Sigmoid colon (tissue), 6 donors: ENCODE measurements at regions not wholly inside any gene's neighbourhood (a gene's known extent, or its start where the extent isn't known, plus 50 kb on each side); places are given as distances from the start of the nearest gene placed in this dataset.

ENCODE experiments used
- DNase-seq: peaks from one replicate; pipeline ENCODE4 v3.0.0-alpha.2; 2019
- H3K27ac ChIP-seq, 4 donors: fragments of 200-600 bp; sonication (generic); one replicate each; pipeline ENCODE4 v1.5.1; 2016 to 2019; ENCODE audit warnings: mild to moderate bottlenecking in 1 of 4
- H3K27me3 ChIP-seq, 3 donors: fragments of 200-600 bp; sonication (generic); one replicate each; pipeline ENCODE4 v1.5.1; 2019; ENCODE audit warnings: mild to moderate bottlenecking in 1 of 3
- H3K36me3 ChIP-seq, 4 donors: fragments of 200-600 bp; sonication (generic); one replicate each; pipeline ENCODE4 v1.5.1; 2016 to 2019
- H3K4me1 ChIP-seq, 4 donors: fragments of 200-600 bp; sonication (generic); one replicate each; pipeline ENCODE4 v1.5.1; 2017 to 2019
- H3K4me3 ChIP-seq, 4 donors: fragments of 200-600 bp; sonication (generic); one replicate each; pipeline ENCODE4 v1.5.1; 2017 to 2019; ENCODE audit warnings: mild to moderate bottlenecking in 2 of 4, moderate library complexity in 1 of 4
- H3K9me3 ChIP-seq, 4 donors: fragments of 200-600 bp in 3 of 4; sonication (generic) in 3 of 4; one replicate each; pipeline versions ENCODE4 v1.5.1 to v1.6.1; 2013 to 2019
- CTCF ChIP-seq, 4 experiments: fragments of 450-650 bp in 3 of 4; fragments of 200-600 bp in 1 of 4; IDR thresholded peaks; one replicate each; pipeline ENCODE4 v1.5.1; 2016 to 2019; ENCODE audit warnings: antibody characterized with exemption in 4 of 4, mild to moderate bottlenecking in 3 of 4, moderate library complexity in 2 of 4
- EP300 ChIP-seq, 4 donors: sonication (generic); formaldehyde crosslinking; IDR thresholded peaks; one replicate each; pipeline ENCODE4 v1.6.1; 2017; ENCODE audit warnings: antibody characterized with exemption in 4 of 4
- POLR2A ChIP-seq, 2 donors: fragments of 450-650 bp; IDR thresholded peaks; one replicate each; pipeline ENCODE4 v1.6.1; 2016; ENCODE audit warnings: antibody characterized with exemption in 2 of 2, mild to moderate bottlenecking in 2 of 2, moderate library complexity in 2 of 2
- POLR2AphosphoS5 ChIP-seq, 4 donors: sonication (generic); formaldehyde crosslinking; IDR thresholded peaks; one replicate each; pipeline ENCODE4 v1.6.1; 2017; ENCODE audit warnings: antibody characterized with exemption in 4 of 4
- WGBS, 2 donors: extraction: QIAGEN DNeasy Blood & Tissue Kit; methylation state at CpG; one replicate each; pipeline ENCODE4 v1.1.7; 2013; 5-methylcytosine and 5-hydroxymethylcytosine counted together
- intact Hi-C: fragments of 100-400 bp; cut with DNase I; formaldehyde crosslinking; loops from one replicate; pipeline ENCODE4 v1.15.1; 2023
- donor health status: healthy with polysubstance abuse.
- donor health status: healthy.

- no peak overlapping the region for H3K27ac ChIP-seq
- TF ChIP-seq POLR2AphosphoS5 (IDR thresholded peaks at IDR 0.05) (no peak), CTCF (IDR thresholded peaks at IDR 0.05) (no peak), POLR2A (IDR thresholded peaks at IDR 0.05) (no peak), EP300 (IDR thresholded peaks at IDR 0.05) (no peak)
- H3K9me3 ChIP-seq, result no peaks in the 10 kb centered on the region
- no peak overlapping the region for H3K4me3 ChIP-seq
- no peaks in the 10 kb centered on the region for H3K4me1 ChIP-seq
- 53 to 78% methylated on average over 3 of the region's 3 CpGs for WGBS, 2 donors
- DNase-seq, result no peak
- H3K27me3 ChIP-seq, result no peaks in the 10 kb centered on the region
- intact Hi-C loops, result no loop called here
- H3K36me3 ChIP-seq, result no peaks in the 10 kb centered on the region
Observed at GRCh38 chr15:81492331-81492968, 118.4 kb upstream of the TMC3 start.

GRCh38 chr15:81491414-81492096, 117.5 kb upstream of the TMC3 start:
- Histone ChIP-seq H3K4me1 (no peaks in the 10 kb centered on the region), H3K36me3 (no peaks in the 10 kb centered on the region), H3K4me3 (no peak overlapping the region), H3K27me3 (no peaks in the 10 kb centered on the region), H3K27ac (no peak overlapping the region), H3K9me3 (no peaks in the 10 kb centered on the region)
- TF ChIP-seq POLR2AphosphoS5 (IDR thresholded peaks at IDR 0.05), result no peak
- no peak for TF ChIP-seq EP300 (IDR thresholded peaks at IDR 0.05)
- no peak for TF ChIP-seq CTCF (IDR thresholded peaks at IDR 0.05)
- TF ChIP-seq POLR2A (IDR thresholded peaks at IDR 0.05), result no peak
- intact Hi-C loops, result no loop called here
- no peak for DNase-seq
- WGBS, 2 donors, result 33 to 75% methylated on average over 6 of the region's 6 CpGs

- TF ChIP-seq POLR2AphosphoS5 (IDR thresholded peaks at IDR 0.05), result no peak
- TF ChIP-seq CTCF (IDR thresholded peaks at IDR 0.05), result no peak
- no peak for TF ChIP-seq EP300 (IDR thresholded peaks at IDR 0.05)
- TF ChIP-seq POLR2A (IDR thresholded peaks at IDR 0.05), result no peak
- Histone ChIP-seq H3K36me3 (no peaks in the 10 kb centered on the region), H3K9me3 (no peaks in the 10 kb centered on the region), H3K27ac (no peak overlapping the region), H3K4me1 (no peaks in the 10 kb centered on the region), H3K27me3 (no peaks in the 10 kb centered on the region), H3K4me3 (no peak overlapping the region)
- intact Hi-C loops, result no loop called here
- no peak for DNase-seq
- 63 to 79% methylated on average over 5 of the region's 5 CpGs for WGBS, 2 donors
Observed at GRCh38 chr15:81485806-81486205, 111.8 kb upstream of the TMC3 start.

- Histone ChIP-seq H3K4me1 (no peaks in the 10 kb centered on the region), H3K36me3 (no peaks in the 10 kb centered on the region), H3K27me3 (no peaks in the 10 kb centered on the region), H3K27ac (no peak overlapping the region), H3K4me3 (no peak overlapping the region), H3K9me3 (no peaks in the 10 kb centered on the region)
- no peak for TF ChIP-seq CTCF (IDR thresholded peaks at IDR 0.05)
- TF ChIP-seq EP300 (IDR thresholded peaks at IDR 0.05), result no peak
- no peak for TF ChIP-seq POLR2A (IDR thresholded peaks at IDR 0.05)
- TF ChIP-seq POLR2AphosphoS5 (IDR thresholded peaks at IDR 0.05), result no peak
- intact Hi-C loops, result loop anchor here (5.0 kb wide), 2 partner anchors 458 to 658 kb away; no protein-coding TSS in a partner anchor
- no peak for DNase-seq
- 83 to 86% methylated on average over 12 of the region's 12 CpGs for WGBS, 2 donors
Observed at GRCh38 chr15:81484086-81484955, 110.3 kb upstream of the TMC3 start.
